GM21576 (cell line): ENCODE measurements at regions not wholly inside any gene's neighbourhood (a gene's known extent, or its start where the extent isn't known, plus 50 kb on each side); places are given as distances from the start of the nearest gene placed in this dataset.
"Not testable (repeated sequence)": the region's sequence is repeated elsewhere in the genome, so short reads cannot be mapped to it uniquely, and the experiment has no call there.

Experiments used
- ATAC-seq: cut with Tn5 transposase; IDR thresholded peaks from one replicate; pipeline ENCODE4 v1.9.1; 2021; ENCODE audit warnings: mild to moderate bottlenecking, moderate library complexity; ENCODE audit not compliant: unreplicated experiment

DNA sequence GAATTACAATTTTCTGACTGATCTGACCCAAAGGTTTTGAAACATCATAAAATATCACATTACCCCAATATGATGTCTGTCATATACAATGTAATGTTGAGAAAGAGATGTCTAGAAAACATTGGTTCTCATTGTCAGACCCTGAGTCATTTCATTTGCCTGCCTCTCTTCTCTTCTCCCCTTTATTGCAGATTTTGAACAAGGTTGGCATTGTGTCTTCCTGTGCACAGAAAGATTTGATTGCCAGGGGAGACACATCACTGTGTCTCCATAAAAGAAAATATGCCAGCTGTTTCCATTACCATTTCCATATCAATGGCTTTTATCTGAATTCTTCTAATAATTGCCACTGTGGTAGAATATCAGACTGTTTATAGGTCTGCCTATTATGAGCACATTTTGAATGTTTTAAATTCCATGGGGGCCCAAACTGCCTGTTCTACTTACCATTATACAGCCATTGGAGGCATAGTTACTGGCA lies 65.6 kb downstream of the IFI44 start:
- ATAC-seq = no peak

- no peak for ATAC-seq
These were observed 66.6 kb downstream of the IFI44 start for GRCh38 chr1:78716186-78716585.

- ATAC-seq = no peak
These were observed 68.9 kb downstream of the IFI44 start for GRCh38 chr1:78718566-78718965.

- ATAC-seq = no peak
These were observed 71.5 kb downstream of the IFI44 start for GRCh38 chr1:78721136-78721535.

GRCh38 chr1:78722105-78722504 lies 72.5 kb downstream of the IFI44 start:
- ATAC-seq = no peak

DNA sequence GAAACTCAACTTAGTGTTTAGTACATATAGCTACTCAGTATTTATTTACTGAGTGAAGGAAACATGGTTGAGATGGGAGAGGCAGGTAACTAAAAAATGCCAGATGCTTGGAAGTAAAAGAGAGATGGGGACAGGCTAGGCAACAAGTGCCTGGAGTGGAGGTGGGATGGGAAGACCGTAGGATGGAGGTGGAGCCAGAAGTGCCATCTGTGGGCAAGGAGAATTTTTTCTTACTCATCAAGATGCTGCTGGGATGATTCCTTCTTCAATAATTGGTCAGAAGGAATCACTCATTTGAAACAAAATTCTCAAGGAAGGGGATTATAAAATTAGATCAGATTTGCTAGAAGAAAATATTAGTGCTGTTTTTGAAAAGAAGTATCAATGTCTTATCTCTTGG lies 72.9 kb downstream of the IFI44 start:
- ATAC-seq = no peak

DNA sequence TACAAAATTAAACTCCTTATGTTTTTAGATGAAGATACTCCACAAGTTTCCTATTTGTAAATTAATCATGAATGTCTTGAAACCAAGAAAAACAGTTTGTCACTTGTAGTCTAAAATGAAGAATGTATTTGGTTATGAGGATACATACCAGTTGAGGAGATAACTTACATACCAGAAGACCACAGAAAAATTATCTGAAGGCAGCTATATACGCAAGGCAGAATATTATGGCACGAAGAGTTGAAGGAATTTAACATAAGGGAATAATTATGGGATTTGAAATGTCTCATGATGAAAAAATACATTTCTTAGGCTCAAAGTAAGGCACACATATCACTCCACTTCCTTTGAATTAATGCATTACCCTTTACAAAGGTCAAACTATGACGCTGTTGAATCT lies 73.3 kb downstream of the IFI44 start:
- no peak for ATAC-seq

- ATAC-seq = no peak
These were observed 77.1 kb downstream of the IFI44 start for GRCh38 chr1:78726686-78727085.

- no peak for ATAC-seq
These were observed 78.7 kb downstream of the IFI44 start for GRCh38 chr1:78728359-78728758.

GRCh38 chr1:78730054-78730453 lies 80.4 kb downstream of the IFI44 start:
- no peak for ATAC-seq

DNA sequence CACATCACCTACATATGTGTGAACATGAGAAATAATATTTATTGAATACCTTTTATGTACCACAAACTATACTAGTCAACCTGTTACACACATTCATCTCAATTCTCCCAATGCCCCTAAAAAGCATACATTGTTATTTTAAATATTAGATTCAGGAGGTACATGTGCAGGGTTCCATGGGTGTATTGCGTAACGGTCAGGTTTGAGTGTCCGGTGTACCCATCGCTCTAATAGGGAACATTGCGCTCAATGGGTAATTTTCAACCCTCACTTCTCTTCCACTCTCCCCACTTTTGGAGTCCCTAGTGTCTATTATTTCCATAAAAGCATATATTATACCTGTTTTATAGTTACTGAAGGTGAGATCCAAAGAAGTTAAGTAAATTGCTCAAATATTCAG lies 82.0 kb downstream of the IFI44 start:
- ATAC-seq = no peak

DNA sequence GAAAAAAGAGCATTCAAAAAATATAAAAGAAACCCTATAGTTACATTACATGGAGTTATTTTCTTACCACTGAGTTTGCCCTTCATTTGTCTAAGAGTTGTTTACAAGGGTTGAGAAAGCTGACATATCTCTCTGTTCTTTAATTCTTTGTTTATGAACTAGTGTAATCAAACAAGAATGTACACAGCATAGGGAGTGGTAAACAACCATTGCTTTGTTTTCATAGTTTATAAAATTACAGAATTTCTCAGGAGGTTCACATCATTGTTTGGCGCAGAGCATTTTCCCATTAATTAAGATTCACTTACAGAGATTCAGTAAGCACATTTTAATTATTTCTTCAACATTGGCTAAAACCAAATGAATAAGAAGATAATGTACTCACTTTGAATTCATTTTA lies 87.6 kb downstream of the IFI44 start:
- no peak for ATAC-seq

GRCh38 chr1:78743626-78744025 lies 94.0 kb downstream of the IFI44 start:
- no peak for ATAC-seq

DNA sequence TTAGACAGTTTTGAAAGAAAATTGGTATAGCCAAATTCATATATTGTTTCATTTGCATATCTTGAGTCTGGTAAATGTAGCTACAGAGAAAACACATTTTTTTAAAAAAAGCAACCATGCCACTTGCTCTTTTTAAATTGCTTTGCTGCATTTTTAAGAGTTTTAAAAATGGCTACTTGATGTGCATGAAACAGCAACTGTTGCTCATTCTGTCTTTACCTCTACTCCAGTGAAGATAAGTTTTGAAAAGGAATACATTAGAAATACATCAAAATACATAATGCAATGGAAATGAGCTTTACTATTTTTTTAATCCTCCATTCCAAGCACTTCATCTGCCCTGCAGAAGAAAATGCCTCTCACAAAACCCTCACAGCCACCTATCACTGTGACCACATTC lies 95.5 kb downstream of the IFI44 start:
- no peak for ATAC-seq

DNA sequence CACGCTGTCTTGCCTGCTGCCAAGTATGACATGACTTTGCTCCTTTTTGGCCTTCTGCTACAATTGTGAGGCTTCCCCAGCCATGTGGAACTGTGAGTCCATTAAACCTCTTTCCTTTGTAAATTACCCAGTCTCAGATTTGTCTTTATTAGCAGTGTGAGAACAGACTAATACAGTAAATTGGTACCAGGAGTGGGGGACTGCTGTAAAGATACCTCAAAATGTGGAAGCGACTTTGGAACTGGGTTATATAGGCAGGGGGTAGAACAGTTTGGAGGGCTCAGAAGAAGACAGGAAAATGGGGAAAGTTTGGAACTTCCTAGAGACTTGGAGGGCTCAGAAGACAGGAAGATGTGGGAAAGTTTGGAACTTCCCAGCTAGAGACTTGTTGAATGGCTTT lies 104.0 kb downstream of the IFI44 start:
- not testable (repeated sequence) for ATAC-seq

DNA sequence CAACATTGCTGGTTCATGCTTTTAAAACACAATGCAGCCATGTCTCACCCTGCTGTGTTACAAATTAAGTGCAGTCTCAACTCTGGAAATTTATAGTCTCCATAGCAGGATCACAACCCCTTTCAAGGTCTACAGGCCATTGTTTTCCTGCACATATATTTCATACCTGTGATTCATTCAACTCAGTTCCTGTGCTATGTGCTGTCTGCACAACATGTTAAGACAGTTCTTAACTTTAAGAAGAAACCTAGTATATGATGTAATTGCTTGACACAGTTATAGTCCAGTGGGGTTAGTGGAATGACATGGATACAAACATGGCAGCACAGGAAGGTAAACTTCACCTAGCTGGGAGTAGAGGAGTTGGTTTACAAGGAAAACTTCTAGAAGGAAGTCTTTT lies 106.4 kb downstream of the IFI44 start:
- ATAC-seq = no peak

DNA sequence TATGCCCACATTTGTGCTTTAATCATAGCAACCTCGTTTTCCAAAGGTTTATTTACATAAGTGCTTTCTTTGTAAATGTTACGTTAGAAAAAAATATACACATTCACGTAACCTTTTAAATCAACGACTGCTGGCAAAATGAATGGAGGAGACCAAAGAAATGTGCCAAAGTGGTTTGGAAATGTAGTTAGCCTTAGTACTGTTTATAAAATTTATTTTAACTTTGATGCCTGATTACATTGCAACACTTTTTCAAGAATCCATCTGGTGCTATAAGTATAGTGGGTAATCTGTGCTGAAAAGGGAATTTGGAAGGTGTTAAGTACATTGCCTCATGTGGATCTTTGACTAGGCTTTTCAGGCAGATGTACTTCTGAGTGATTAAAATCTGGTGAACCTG lies 108.9 kb downstream of the IFI44 start:
- ATAC-seq = no peak

DNA sequence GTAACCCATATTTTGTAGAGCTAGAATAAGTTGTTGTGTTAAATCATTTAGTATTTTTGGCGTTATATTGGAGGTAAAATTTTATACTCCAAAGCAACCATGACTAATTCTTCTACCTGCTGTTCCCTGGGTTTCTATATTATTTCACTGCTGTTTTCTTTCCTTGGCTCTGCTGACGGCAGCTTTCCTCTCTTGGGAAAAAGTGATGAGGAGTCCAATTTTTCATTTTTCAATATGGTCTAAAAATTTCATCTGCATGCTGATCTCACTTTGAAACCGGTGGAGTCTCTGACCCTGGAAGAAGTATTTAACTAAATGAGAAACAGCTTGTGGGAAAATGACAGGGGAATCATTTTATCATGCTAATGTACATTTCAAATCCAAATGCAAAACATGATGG lies 110.2 kb downstream of the IFI44 start:
- ATAC-seq = no peak

- no peak for ATAC-seq
These were observed 111.2 kb downstream of the IFI44 start for GRCh38 chr1:78760858-78761257.

- ATAC-seq = no peak
These were observed 112.5 kb downstream of the IFI44 start for GRCh38 chr1:78762113-78762512.

- no peak for ATAC-seq
These were observed 115.9 kb downstream of the IFI44 start for GRCh38 chr1:78765489-78765888.

- ATAC-seq = no peak
These were observed 130.2 kb downstream of the IFI44 start for GRCh38 chr1:78779831-78780230.

- ATAC-seq = no peak
These were observed 137.9 kb downstream of the IFI44 start for GRCh38 chr1:78787544-78787943.

DNA sequence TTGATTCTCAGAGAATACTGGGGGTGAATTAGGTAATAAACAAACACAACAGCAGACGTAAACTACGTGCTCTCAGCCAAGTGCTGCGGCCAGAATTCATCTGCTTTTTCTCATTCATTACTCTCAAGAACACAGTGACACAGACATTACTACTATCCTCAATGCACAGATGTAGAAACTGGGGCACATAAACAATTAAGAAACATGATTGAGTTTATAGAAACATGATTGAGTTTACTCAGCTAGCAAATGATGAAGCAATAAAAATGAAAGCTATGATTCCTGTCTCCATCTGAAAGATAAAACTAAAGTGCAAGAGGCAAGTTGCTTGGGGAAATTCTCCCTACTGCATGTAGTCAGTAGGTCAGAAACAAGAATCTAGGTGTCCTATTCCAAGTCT lies 140.5 kb downstream of the IFI44 start:
- no peak for ATAC-seq
